Mucosa of descending colon (tissue), 3 donors: ENCODE measurements at regions not wholly inside any gene's neighbourhood (a gene's known extent, or its start where the extent isn't known, plus 50 kb on each side); places are given as distances from the start of the nearest gene placed in this dataset.

ENCODE experiments used
- ATAC-seq: fragments of 200-7000 bp; cut with Tn5 transposase; one replicate; pipeline ENCODE4 v1.9.1; 2020; ENCODE audit warnings: mild to moderate bottlenecking, moderate library complexity
- DNase-seq, 3 donors: peaks; one replicate each; pipeline ENCODE4 v3.0.0-alpha.2; 2020
- H3K36me3 ChIP-seq: fragments of 200-600 bp; one replicate; pipeline ENCODE4 v1.8.0; 2021; ENCODE audit warnings: low read depth, mild to moderate bottlenecking
- H3K4me1 ChIP-seq: fragments of 200-600 bp; one replicate; pipeline ENCODE4 v1.8.0; 2021; ENCODE audit warnings: low read depth, mild to moderate bottlenecking
- H3K4me3 ChIP-seq: fragments of 200-600 bp; one replicate; pipeline ENCODE4 v1.8.0; 2021; ENCODE audit warnings: mild to moderate bottlenecking
- H3K9me3 ChIP-seq: fragments of 200-600 bp; one replicate; pipeline ENCODE4 v1.8.0; 2021; ENCODE audit warnings: mild to moderate bottlenecking
- CTCF ChIP-seq: fragments of 200-600 bp; IDR thresholded peaks from one replicate; pipeline ENCODE4 v1.8.0; 2022; ENCODE audit warnings: antibody characterized with exemption, mild to moderate bottlenecking
- intact Hi-C, 2 donors: fragments of 100-400 bp; cut with DNase I in 1 of 2; cut with micrococcal nuclease in 1 of 2; formaldehyde crosslinking; loops; one replicate each; pipeline versions ENCODE4 v1.11.0 to v1.11.1; 2022; cut with DNase I, micrococcal nuclease
- donor health status: DM: no; HTN: no; CAD: no; lungs with moderate emphysema.
- donor health status: DM: no; HTN: no; CAD: no.
- donor health status: DM: no; HTN: yes; CAD: no.

GRCh38 chr10:62459072-62459471, 84.9 kb downstream of the ZNF365 start:
- TF ChIP-seq CTCF: no peak
- DNase-seq (peak in 1 of 3 donors; percentile 16), ATAC-seq (no peak)
- Histone ChIP-seq H3K4me1 (no peaks in the 10 kb centered on the region), H3K9me3 (no peaks in the 10 kb centered on the region), H3K4me3 (no peak overlapping the region), H3K36me3 (no peaks in the 10 kb centered on the region)
- intact Hi-C loops: no loop called here

GRCh38 chr10:62459500-62459899, 85.3 kb downstream of the ZNF365 start:
- no peak overlapping the region for H3K4me3 ChIP-seq
- intact Hi-C loops: no loop called here

GRCh38 chr10:62460393-62460792, 86.2 kb downstream of the ZNF365 start:
- Histone ChIP-seq H3K36me3 (no peaks in the 10 kb centered on the region), H3K4me3 (no peak overlapping the region), H3K4me1 (no peaks in the 10 kb centered on the region), H3K9me3 (no peaks in the 10 kb centered on the region)
- no peak for ATAC-seq
- TF ChIP-seq CTCF: no peak
- no peak for DNase-seq
- intact Hi-C loops: no loop called here

More at GRCh38 chr10:62459500-62459899, 85.3 kb downstream of the ZNF365 start:
- DNase-seq: no peak
- ATAC-seq: no peak
- no peak for TF ChIP-seq CTCF
- H3K36me3 ChIP-seq: no peaks in the 10 kb centered on the region
- H3K9me3 ChIP-seq: no peaks in the 10 kb centered on the region
- no peaks in the 10 kb centered on the region for H3K4me1 ChIP-seq

DNA sequence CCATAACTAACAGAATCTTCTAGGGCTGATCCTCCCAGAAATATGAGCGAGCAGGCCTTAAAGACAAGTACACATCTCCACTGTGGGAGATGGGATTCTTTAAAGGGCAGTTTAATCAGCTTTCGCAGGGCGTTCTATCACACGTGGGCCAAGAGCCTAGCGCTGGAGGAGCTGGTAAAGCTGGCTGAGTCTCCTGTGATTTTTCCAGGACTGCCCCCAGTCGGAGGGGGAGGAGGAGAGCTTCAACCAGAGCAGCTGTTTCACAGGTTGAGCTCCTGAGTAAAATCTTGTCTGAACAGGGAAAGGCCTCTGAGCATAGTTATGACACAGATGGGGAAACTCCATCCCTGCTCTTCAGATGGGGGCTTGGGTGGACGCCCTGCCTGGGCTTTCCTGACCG, 87.0 kb downstream of the ZNF365 start:
- H3K4me3 ChIP-seq: no peak overlapping the region
- ATAC-seq: no peak
- H3K36me3 ChIP-seq: no peaks in the 10 kb centered on the region
- no peak for DNase-seq
- no peak for TF ChIP-seq CTCF
- intact Hi-C loops: no loop called here
- H3K4me1 ChIP-seq: no peaks in the 10 kb centered on the region
- H3K9me3 ChIP-seq: no peaks in the 10 kb centered on the region

- ATAC-seq: no peak
- no peak for TF ChIP-seq CTCF
These were observed 88.3 kb downstream of the ZNF365 start for GRCh38 chr10:62462461-62462860.

DNA sequence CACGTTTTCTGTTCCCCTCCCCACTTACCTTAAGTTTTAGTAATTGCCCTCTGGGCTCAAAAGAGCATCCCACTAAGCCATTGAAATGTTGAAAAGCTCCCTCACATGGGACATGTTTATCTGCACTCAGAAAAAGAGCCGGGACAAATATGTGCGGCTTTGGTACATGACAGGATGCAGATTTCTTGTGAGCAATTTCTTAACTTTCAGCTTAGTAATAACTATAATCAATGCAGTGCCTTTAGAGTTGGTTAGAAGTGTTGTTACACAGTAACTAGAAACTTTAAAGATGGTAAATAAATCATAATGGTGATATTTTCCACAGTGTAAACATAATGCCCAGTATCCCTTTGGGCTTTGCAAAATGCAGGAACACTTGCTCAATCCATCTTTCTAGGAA, 89.2 kb downstream of the ZNF365 start:
- TF ChIP-seq CTCF: no peak
- Histone ChIP-seq H3K4me3 (no peak overlapping the region), H3K4me1 (no peaks in the 10 kb centered on the region), H3K9me3 (no peaks in the 10 kb centered on the region), H3K36me3 (no peaks in the 10 kb centered on the region)
- DNase-seq: no peak
- ATAC-seq: no peak
- intact Hi-C loops: no loop called here

More at GRCh38 chr10:62462461-62462860, 88.3 kb downstream of the ZNF365 start:
- no peaks in the 10 kb centered on the region for H3K9me3 ChIP-seq
- no peak for DNase-seq
- H3K4me3 ChIP-seq: no peak overlapping the region
- no peaks in the 10 kb centered on the region for H3K36me3 ChIP-seq
- intact Hi-C loops: no loop called here
- H3K4me1 ChIP-seq: no peaks in the 10 kb centered on the region
